ENCODE measurements at regions not wholly inside any gene's neighbourhood (a gene's known extent, or its start where the extent isn't known, plus 50 kb on each side); places are given as distances from the start of the nearest gene placed in this dataset.
"Not testable (repeated sequence)": the region's sequence is repeated elsewhere in the genome, so short reads cannot be mapped to it uniquely, and the experiment has no call there.

- TF ChIP-seq CTCF (IDR thresholded peaks at IDR 0.05; ENCODE audit: low read depth, low read length, missing control alignments): no peak
- no peak for DNase-seq (ENCODE audit: extremely low read depth, low read depth)
Observed at GRCh38 chr10:55747244-55747643, 613.8 kb downstream of the ZWINT start.

GRCh38 chr10:55746002-55746401 lies 615.1 kb downstream of the ZWINT start:
- no peak for TF ChIP-seq CTCF (IDR thresholded peaks at IDR 0.05; ENCODE audit: low read depth, low read length, missing control alignments)
- no peak for DNase-seq (ENCODE audit: extremely low read depth, low read depth)

More at GRCh38 chr10:55747244-55747643, 613.8 kb downstream of the ZWINT start:
- no peak overlapping the region for H3K4me3 ChIP-seq (replicated peaks; ENCODE audit: low read depth, low read length)

GRCh38 chr10:55742487-55742886 lies 618.6 kb downstream of the ZWINT start:
- no peak overlapping the region for H3K4me3 ChIP-seq (replicated peaks; ENCODE audit: low read depth, low read length)
- no peak for TF ChIP-seq CTCF (IDR thresholded peaks at IDR 0.05; ENCODE audit: low read depth, low read length, missing control alignments)
- DNase-seq (ENCODE audit: extremely low read depth, low read depth): no peak

More at GRCh38 chr10:55746002-55746401, 615.1 kb downstream of the ZWINT start:
- H3K4me3 ChIP-seq (replicated peaks; ENCODE audit: low read depth, low read length): no peak overlapping the region

- not testable (repeated sequence) for DNase-seq (ENCODE audit: extremely low read depth, low read depth)
- peak; percentile 8 for TF ChIP-seq CTCF (IDR thresholded peaks at IDR 0.05; ENCODE audit: low read depth, low read length, missing control alignments)
Observed at GRCh38 chr10:55740767-55741166, 620.3 kb downstream of the ZWINT start.

GRCh38 chr10:55740110-55740509 lies 620.9 kb downstream of the ZWINT start:
- TF ChIP-seq CTCF (IDR thresholded peaks at IDR 0.05; ENCODE audit: low read depth, low read length, missing control alignments): no peak
- no peak overlapping the region for H3K4me3 ChIP-seq (replicated peaks; ENCODE audit: low read depth, low read length)
- DNase-seq (ENCODE audit: extremely low read depth, low read depth): no peak

More at GRCh38 chr10:55740767-55741166, 620.3 kb downstream of the ZWINT start:
- not testable (repeated sequence) for H3K4me3 ChIP-seq (replicated peaks; ENCODE audit: low read depth, low read length)

- TF ChIP-seq CTCF (IDR thresholded peaks at IDR 0.05; ENCODE audit: low read depth, low read length, missing control alignments): no peak
- no peak for DNase-seq (ENCODE audit: extremely low read depth, low read depth)
Observed at GRCh38 chr10:55734112-55734511, 626.9 kb downstream of the ZWINT start.

GRCh38 chr10:55704950-55705349 lies 656.1 kb downstream of the ZWINT start:
- DNase-seq (ENCODE audit: extremely low read depth, low read depth): no peak
- H3K4me3 ChIP-seq (replicated peaks; ENCODE audit: low read depth, low read length): no peak overlapping the region
- TF ChIP-seq CTCF (IDR thresholded peaks at IDR 0.05; ENCODE audit: low read depth, low read length, missing control alignments): no peak

More at GRCh38 chr10:55734112-55734511, 626.9 kb downstream of the ZWINT start:
- no peak overlapping the region for H3K4me3 ChIP-seq (replicated peaks; ENCODE audit: low read depth, low read length)

All from HFF-Myc (cell line).